ENCODE measurements at regions not wholly inside any gene's neighbourhood (a gene's known extent, or its start where the extent isn't known, plus 50 kb on each side); places are given as distances from the start of the nearest gene placed in this dataset.

DNA sequence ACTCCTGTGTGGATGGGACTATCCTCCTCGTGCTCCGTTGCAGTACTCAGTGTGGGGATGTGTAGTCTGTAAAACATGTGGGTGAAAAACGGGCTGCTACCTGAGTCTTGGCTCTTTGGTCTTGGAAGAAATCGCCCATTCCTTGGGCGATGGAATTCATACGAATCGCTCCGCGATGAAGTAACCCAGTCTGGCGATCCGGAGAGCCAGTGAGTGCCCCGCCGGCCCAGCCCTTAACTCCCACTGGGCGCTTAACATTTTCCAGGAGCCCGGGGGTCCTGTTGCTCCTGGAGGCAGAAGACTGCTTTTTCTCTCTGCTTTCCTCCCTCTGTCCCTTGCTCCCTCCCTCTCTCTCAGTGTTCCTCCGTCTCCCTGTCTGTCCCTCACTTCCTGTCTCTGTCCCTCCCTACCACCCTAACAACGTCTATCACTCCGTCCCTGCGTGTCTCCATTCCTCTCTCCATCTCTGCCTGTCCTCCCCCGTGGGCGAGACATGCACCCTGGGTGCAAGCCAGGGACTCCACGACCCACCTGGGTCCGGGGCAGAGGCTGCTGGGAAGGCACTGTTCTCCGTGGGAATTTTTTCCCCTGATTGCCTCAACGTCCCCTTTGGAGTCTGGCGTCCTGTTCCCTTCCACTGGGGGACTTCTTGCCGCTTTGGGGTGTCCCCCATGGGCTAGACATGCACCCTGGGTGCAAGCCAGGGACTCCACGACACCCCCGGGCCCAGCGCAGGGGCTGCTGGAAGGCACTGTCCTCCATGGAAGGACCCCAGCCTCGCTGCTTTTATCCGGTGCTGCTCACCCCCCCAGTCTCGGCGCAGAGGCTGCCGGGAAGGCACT lies 188.6 kb downstream of the ALG10 start:
- no peaks in the 10 kb centered on the region for H3K36me3 ChIP-seq (ENCODE audit: insufficient read depth, low read length)
- H4K20me1 ChIP-seq (ENCODE audit: insufficient read depth, low read length, poor library complexity, severe bottlenecking), result no peaks in the 10 kb centered on the region
- no peak overlapping the region for H3K4me3 ChIP-seq (ENCODE audit: low read length, poor library complexity, severe bottlenecking)
- H3F3A ChIP-seq (ENCODE audit: low read depth), result no peaks in the 10 kb centered on the region
- peaks cover 3% of the 10 kb centered on the region; the same call in 1 of the 2 replicates for H3K9me3 ChIP-seq (ENCODE audit: insufficient read depth, low read depth, low read length)
- H3K9ac ChIP-seq (ENCODE audit: low read depth, low read length, poor library complexity, severe bottlenecking), result no peak overlapping the region
- TF ChIP-seq, protein P1, sequence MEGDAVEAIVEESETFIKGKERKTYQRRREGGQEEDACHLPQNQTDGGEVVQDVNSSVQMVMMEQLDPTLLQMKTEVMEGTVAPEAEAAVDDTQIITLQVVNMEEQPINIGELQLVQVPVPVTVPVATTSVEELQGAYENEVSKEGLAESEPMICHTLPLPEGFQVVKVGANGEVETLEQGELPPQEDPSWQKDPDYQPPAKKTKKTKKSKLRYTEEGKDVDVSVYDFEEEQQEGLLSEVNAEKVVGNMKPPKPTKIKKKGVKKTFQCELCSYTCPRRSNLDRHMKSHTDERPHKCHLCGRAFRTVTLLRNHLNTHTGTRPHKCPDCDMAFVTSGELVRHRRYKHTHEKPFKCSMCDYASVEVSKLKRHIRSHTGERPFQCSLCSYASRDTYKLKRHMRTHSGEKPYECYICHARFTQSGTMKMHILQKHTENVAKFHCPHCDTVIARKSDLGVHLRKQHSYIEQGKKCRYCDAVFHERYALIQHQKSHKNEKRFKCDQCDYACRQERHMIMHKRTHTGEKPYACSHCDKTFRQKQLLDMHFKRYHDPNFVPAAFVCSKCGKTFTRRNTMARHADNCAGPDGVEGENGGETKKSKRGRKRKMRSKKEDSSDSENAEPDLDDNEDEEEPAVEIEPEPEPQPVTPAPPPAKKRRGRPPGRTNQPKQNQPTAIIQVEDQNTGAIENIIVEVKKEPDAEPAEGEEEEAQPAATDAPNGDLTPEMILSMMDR (conservative IDR thresholded peaks at IDR 0.05; ENCODE audit: low read length), result no peak
- no peak for TF ChIP-seq EZH2phosphoT487 (IDR thresholded peaks at IDR 0.05; ENCODE audit: borderline replicate concordance)
- no peak overlapping the region for H2AFZ ChIP-seq (ENCODE audit: low read length)
- no peak overlapping the region for H3K4me2 ChIP-seq (ENCODE audit: low read depth, low read length, poor library complexity, severe bottlenecking)
- H3K9me2 ChIP-seq (replicated peaks; ENCODE audit: low read depth, low read length), result no peaks in the 10 kb centered on the region
- no peaks in the 10 kb centered on the region for H3K79me2 ChIP-seq (ENCODE audit: insufficient read depth, low read length)
- no peaks in the 10 kb centered on the region for H3K27me3 ChIP-seq (ENCODE audit: insufficient read depth, low read length, poor library complexity, severe bottlenecking)
- no peaks in the 10 kb centered on the region for H3K4me1 ChIP-seq (ENCODE audit: insufficient read depth, low read length, poor library complexity, severe bottlenecking)

DNA sequence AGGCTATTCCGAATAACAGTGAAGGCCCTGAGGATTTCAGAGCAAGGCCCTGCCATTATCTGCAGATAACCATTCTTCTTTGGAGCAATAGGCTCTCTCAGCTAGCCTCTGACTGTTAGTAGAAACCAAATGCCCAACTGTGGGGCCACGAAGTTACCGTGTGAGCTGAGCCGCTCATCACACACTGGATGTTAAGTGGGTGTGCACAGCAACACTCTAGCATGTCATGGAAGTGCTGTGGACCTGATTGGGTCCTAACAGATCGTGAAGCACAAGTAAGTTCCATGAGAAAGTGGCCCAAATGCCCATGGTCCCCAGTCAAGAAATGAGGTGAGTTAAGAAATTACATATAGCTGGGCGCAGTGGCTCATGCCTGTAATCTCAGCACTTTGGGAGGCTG lies 190.4 kb downstream of the ALG10 start:
- no peak overlapping the region for H3K4me2 ChIP-seq (ENCODE audit: low read depth, low read length, poor library complexity, severe bottlenecking)
- H3K79me2 ChIP-seq (ENCODE audit: insufficient read depth, low read length), result no peaks in the 10 kb centered on the region
- no peaks in the 10 kb centered on the region for H4K20me1 ChIP-seq (ENCODE audit: insufficient read depth, low read length, poor library complexity, severe bottlenecking)
- no peaks in the 10 kb centered on the region; the same call in 1 of the 2 replicates for H3K9me3 ChIP-seq (ENCODE audit: insufficient read depth, low read depth, low read length)
- no peaks in the 10 kb centered on the region for H3K4me1 ChIP-seq (ENCODE audit: insufficient read depth, low read length, poor library complexity, severe bottlenecking)
- no peaks in the 10 kb centered on the region for H3K27me3 ChIP-seq (ENCODE audit: insufficient read depth, low read length, poor library complexity, severe bottlenecking)
- H3K9ac ChIP-seq (ENCODE audit: low read depth, low read length, poor library complexity, severe bottlenecking), result no peak overlapping the region
- H3F3A ChIP-seq (ENCODE audit: low read depth), result no peaks in the 10 kb centered on the region
- no peaks in the 10 kb centered on the region for H3K9me2 ChIP-seq (replicated peaks; ENCODE audit: low read depth, low read length)
- H3K4me3 ChIP-seq (ENCODE audit: low read length, poor library complexity, severe bottlenecking), result no peak overlapping the region
- H2AFZ ChIP-seq (ENCODE audit: low read length), result no peak overlapping the region
- no peaks in the 10 kb centered on the region for H3K36me3 ChIP-seq (ENCODE audit: insufficient read depth, low read length)
- TF ChIP-seq EZH2phosphoT487 (IDR thresholded peaks at IDR 0.05; ENCODE audit: borderline replicate concordance), result no peak
- TF ChIP-seq, protein P1 (conservative IDR thresholded peaks at IDR 0.05; ENCODE audit: low read length), result no peak

DNA sequence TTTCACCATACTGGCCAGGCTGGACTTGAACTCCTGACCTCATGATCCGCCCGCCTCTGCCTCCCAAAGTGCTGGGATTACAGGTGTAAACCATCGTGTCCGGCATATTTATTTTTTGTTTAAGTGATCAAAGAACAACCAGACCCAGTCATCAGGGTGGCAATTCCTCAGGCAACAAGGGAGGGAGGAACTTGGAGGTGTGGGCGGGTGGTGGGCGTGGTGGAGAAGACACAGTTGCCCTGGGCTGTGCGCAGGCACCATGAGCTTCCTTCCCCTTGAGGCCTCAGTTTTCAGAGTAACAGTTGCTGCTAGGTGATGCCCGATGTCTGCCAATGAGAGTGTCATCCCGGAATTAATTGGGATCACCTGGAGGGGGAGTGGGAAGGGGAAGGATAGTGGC lies 191.7 kb downstream of the ALG10 start:
- TF ChIP-seq EZH2phosphoT487 (IDR thresholded peaks at IDR 0.05; ENCODE audit: borderline replicate concordance), result no peak
- TF ChIP-seq, protein P1 (conservative IDR thresholded peaks at IDR 0.05; ENCODE audit: low read length), result no peak
- H2AFZ ChIP-seq (ENCODE audit: low read length), result no peak overlapping the region
- H3K27me3 ChIP-seq (ENCODE audit: insufficient read depth, low read length, poor library complexity, severe bottlenecking), result no peaks in the 10 kb centered on the region
- H3K4me2 ChIP-seq (ENCODE audit: low read depth, low read length, poor library complexity, severe bottlenecking), result no peak overlapping the region
- H3K9me2 ChIP-seq (replicated peaks; ENCODE audit: low read depth, low read length), result no peaks in the 10 kb centered on the region
- H3K79me2 ChIP-seq (ENCODE audit: insufficient read depth, low read length), result no peaks in the 10 kb centered on the region
- H3K4me1 ChIP-seq (ENCODE audit: insufficient read depth, low read length, poor library complexity, severe bottlenecking), result no peaks in the 10 kb centered on the region
- no peak overlapping the region for H3K9ac ChIP-seq (ENCODE audit: low read depth, low read length, poor library complexity, severe bottlenecking)
- no peaks in the 10 kb centered on the region for H3F3A ChIP-seq (ENCODE audit: low read depth)
- no peaks in the 10 kb centered on the region for H3K36me3 ChIP-seq (ENCODE audit: insufficient read depth, low read length)
- H3K4me3 ChIP-seq (ENCODE audit: low read length, poor library complexity, severe bottlenecking), result no peak overlapping the region
- H4K20me1 ChIP-seq (ENCODE audit: insufficient read depth, low read length, poor library complexity, severe bottlenecking), result no peaks in the 10 kb centered on the region
- no peaks in the 10 kb centered on the region; the same call in 1 of the 2 replicates for H3K9me3 ChIP-seq (ENCODE audit: insufficient read depth, low read depth, low read length)

All from Loucy (cell line).